K562 (cell line): ENCODE measurements at regions not wholly inside any gene's neighbourhood (a gene's known extent, or its start where the extent isn't known, plus 50 kb on each side); places are given as distances from the start of the nearest gene placed in this dataset.

Experiments used
- ATAC-seq: fragments of 200-7000 bp; cut with Tn5 transposase; 3 replicates; pipeline ENCODE4 v1.9.1; 2020; ENCODE audit warnings: moderate library complexity
- BruUV-seq: library from RNA; stranded (reverse); fragments of 400-500 nt; replicated peaks from 2 replicates; lab custom pipeline; 2021; lab: Mats Ljungman, UMichigan
- CTCF ChIA-PET: fragments of 300-600 bp; formaldehyde crosslinking; extraction: SDS; loops from one replicate; lab custom pipeline; 2021; ENCODE audit warnings: low intra/inter-chr PET ratio; lab: Yijun Ruan, JAX
- POLR2A ChIA-PET: fragments of 300-600, 350-650 bp; sonication (Branson Sonifier 250); formaldehyde crosslinking; extraction: SDS; loops from one replicate; lab custom pipeline; 2021; ENCODE audit warnings: antibody characterized with exemption, inconsistent platforms; lab: Yijun Ruan, JAX
- DNase-seq, 4 experiments: peaks; one replicate each; pipeline versions ENCODE4 v3.0.0 to v3.0.0-alpha.2; 2011 to 2018; ENCODE audit warnings: low spot score in 3 of 4, mixed read lengths in 3 of 4; ENCODE audit errors: extremely low read depth in 1 of 4
- FAIRE-seq: peaks from 2 replicates; lab custom pipeline; 2011; peaks lifted over from hg19 to GRCh38; lab: Jason Lieb, UNC
- H2AFZ ChIP-seq: 2 replicates; pipeline ENCODE4 v1.6.0; 2011; ENCODE audit warnings: low read depth, low read length, control low read depth, inconsistent platforms
- H3K27ac ChIP-seq: fragments of 200-600 bp; 3 replicates; pipeline ENCODE4 v1.8.0; 2011; ENCODE audit warnings: low read depth, mild to moderate bottlenecking, control low read depth, inconsistent platforms, low read length, moderate library complexity, mixed read lengths; ENCODE audit errors: extremely low read depth
- H3K27me3 ChIP-seq, 2 experiments: fragments of 300-600 bp in 1 of 2; 2 replicates in 1 of 2; 3 replicates in 1 of 2; pipeline versions ENCODE4 v1.6.0 to v1.8.0; 2011; ENCODE audit warnings: inconsistent platforms in 2 of 2, low read length in 2 of 2, mild to moderate bottlenecking in 1 of 2, mixed read lengths in 1 of 2, moderate library complexity in 1 of 2; ENCODE audit not compliant: control insufficient read depth in 2 of 2, insufficient read depth in 2 of 2
- H3K36me3 ChIP-seq: fragments of 300-600 bp; 3 replicates; pipeline ENCODE4 v1.8.0; 2011; ENCODE audit warnings: mild to moderate bottlenecking, low read length, inconsistent platforms; ENCODE audit not compliant: control insufficient read depth, insufficient read depth
- H3K4me1 ChIP-seq, 2 experiments: fragments of 200-600 bp in 1 of 2; replicated peaks in 1 of 2; 2 replicates in 1 of 2; 3 replicates in 1 of 2; pipeline versions ENCODE4 v1.5.1 to v1.8.0; 2011; ENCODE audit warnings: inconsistent platforms in 2 of 2, low read length in 2 of 2, mild to moderate bottlenecking in 1 of 2, mixed read lengths in 1 of 2, moderate library complexity in 1 of 2; ENCODE audit not compliant: control insufficient read depth in 2 of 2, insufficient read depth in 2 of 2
- H3K4me2 ChIP-seq: 2 replicates; pipeline ENCODE4 v1.6.1; 2011; ENCODE audit warnings: low read length, control low read depth, inconsistent platforms, mixed read lengths; ENCODE audit not compliant: insufficient read depth
- H3K4me3 ChIP-seq: fragments of 200-600 bp; sonication (generic), shearing (Covaris generic); 2 replicates; pipeline ENCODE4 v1.5.1; 2016; ENCODE audit warnings: control low read depth, inconsistent platforms
- H3K79me2 ChIP-seq: fragments of 200-600 bp; 3 replicates; pipeline ENCODE4 v1.8.0; 2011; ENCODE audit warnings: low read length, inconsistent platforms; ENCODE audit not compliant: control insufficient read depth, insufficient read depth
- H3K9ac ChIP-seq, 2 experiments: 2 replicates each; pipeline versions ENCODE4 v1.6.0 to v1.6.1; 2011; ENCODE audit warnings: low read depth in 2 of 2, low read length in 2 of 2, control low read depth in 1 of 2, inconsistent platforms in 1 of 2, mild to moderate bottlenecking in 1 of 2, mixed read lengths in 1 of 2; ENCODE audit not compliant: insufficient read depth in 1 of 2
- H3K9me1 ChIP-seq: one replicate; pipeline ENCODE4 v1.6.0; 2011; ENCODE audit warnings: inconsistent platforms, mild to moderate bottlenecking, low read length, moderate library complexity; ENCODE audit not compliant: control insufficient read depth, insufficient read depth
- H3K9me3 ChIP-seq: replicated peaks from 2 replicates; pipeline ENCODE4 v1.5.1; 2011; ENCODE audit warnings: low read depth, low read length, inconsistent platforms; ENCODE audit not compliant: control insufficient read depth, insufficient read depth
- H4K20me1 ChIP-seq: replicated peaks from 2 replicates; pipeline ENCODE4 v1.6.1; 2011; ENCODE audit warnings: low read length, inconsistent platforms, mixed read lengths; ENCODE audit not compliant: control insufficient read depth, insufficient read depth
- BRCA1 ChIP-seq, 2 experiments: fragments of 450-650 bp in 1 of 2; sonication (generic) in 1 of 2; formaldehyde crosslinking in 1 of 2; IDR thresholded peaks; 2 replicates each; pipeline versions ENCODE4 v1.5.0 to v1.6.1; 2017 to 2020; ENCODE audit warnings: mild to moderate bottlenecking in 1 of 2, missing genetic modification reagents in 1 of 2
- DDX20 ChIP-seq: fragments of 450-650 bp; IDR thresholded peaks from 2 replicates; pipeline ENCODE4 v1.6.1; 2016; ENCODE audit warnings: missing genetic modification characterization, low read depth, mild to moderate bottlenecking, missing compliant biosample characterization, moderate library complexity
- POLR2A ChIP-seq: fragments of 450-650 bp; conservative IDR thresholded peaks from 2 replicates; pipeline ENCODE4 v1.6.1; 2016
- SMARCC2 ChIP-seq: fragments of 450-650 bp; IDR thresholded peaks from 2 replicates; pipeline ENCODE4 v1.6.1; 2017; ENCODE audit warnings: antibody characterized with exemption, moderate library complexity, mild to moderate bottlenecking, low read depth
- ZC3H8 ChIP-seq: fragments of 450-650 bp; IDR thresholded peaks from 2 replicates; pipeline ENCODE4 v1.6.1; 2017
- ZNF121 ChIP-seq: sonication (generic); formaldehyde crosslinking; conservative IDR thresholded peaks from 2 replicates; pipeline ENCODE4 v1.8.0; 2022; ENCODE audit warnings: missing genetic modification reagents
- WGBS: fragments of 100-300 bp; shearing (Covaris generic); methylation state at CpG from one replicate; pipeline ENCODE4 v1.1.6; 2016; ENCODE audit warnings: low coverage, mixed read lengths; ENCODE audit not compliant: insufficient coverage; ENCODE audit errors: missing lambda C conversion rate; 5-methylcytosine and 5-hydroxymethylcytosine counted together
- in situ Hi-C: fragments of 300-500 bp; cut with MboI; formaldehyde crosslinking; loops from 4 replicates; pipeline ENCODE4 v1.15.0; 2018; ENCODE audit warnings: inconsistent platforms, mixed read lengths
- intact Hi-C: fragments of 100-400 bp; cut with micrococcal nuclease; formaldehyde crosslinking; loops from 2 replicates; pipeline ENCODE4 v1.14.2; 2022

GRCh38 chr9:90408659-90409058 is 234.0 kb downstream of the DIRAS2 start:
- FAIRE-seq, result no peak

GRCh38 chr9:90419221-90419851 is 223.3 kb downstream of the DIRAS2 start:
- intact Hi-C loops (no loop called here), in situ Hi-C loops (no loop called here)
- no TSS peak for BruUV-seq
- TF ChIP-seq ZNF121 (CRISPR knock-in tag), result no peak
- TF ChIP-seq SMARCC2, result no peak
- H3K9me3 ChIP-seq, result no peaks in the 10 kb centered on the region
- no peaks in the 10 kb centered on the region for H4K20me1 ChIP-seq
- 0% methylated on average over 4 of the region's 4 CpGs for WGBS
- ChIA-PET CTCF (no interaction called here), POLR2A (no interaction called here)
- no peak overlapping the region for H3K4me2 ChIP-seq
- H3K27ac ChIP-seq, result no peak overlapping the region
- no peaks in the 10 kb centered on the region for H3K9me1 ChIP-seq
- H3K9ac ChIP-seq, result no peak overlapping the region
- H3K4me1 ChIP-seq, result no peaks in the 10 kb centered on the region
- no peak overlapping the region for H3K4me3 ChIP-seq
- no peaks in the 10 kb centered on the region for H3K79me2 ChIP-seq
- no peak overlapping the region for H2AFZ ChIP-seq
- no peaks in the 10 kb centered on the region for H3K36me3 ChIP-seq
- DNase-seq, result no peak
- H3K27me3 ChIP-seq, result no peaks in the 10 kb centered on the region
- no peak for FAIRE-seq
- ATAC-seq, result no peak

More at GRCh38 chr9:90408659-90409058, 234.0 kb downstream of the DIRAS2 start:
- ChIA-PET POLR2A (no interaction called here), CTCF (no interaction called here)
- no peak overlapping the region for H3K9ac ChIP-seq
- 0% methylated on average over 3 of the region's 3 CpGs for WGBS
- no peak overlapping the region for H3K4me2 ChIP-seq
- no peaks in the 10 kb centered on the region for H4K20me1 ChIP-seq
- no peaks in the 10 kb centered on the region for H3K79me2 ChIP-seq
- no peak for DNase-seq
- no peaks in the 10 kb centered on the region for H3K36me3 ChIP-seq
- in situ Hi-C loops (no loop called here), intact Hi-C loops (no loop called here)
- H3K27ac ChIP-seq, result no peak overlapping the region
- ATAC-seq, result no peak
- no TSS peak for BruUV-seq
- H3K9me1 ChIP-seq, result no peaks in the 10 kb centered on the region
- H2AFZ ChIP-seq, result no peak overlapping the region
- TF ChIP-seq DDX20 (tag) (no peak), BRCA1 (IDR thresholded peaks at IDR 0.05) (no peak), BRCA1 (CRISPR knock-in tag; IDR thresholded peaks at IDR 0.05) (no peak), POLR2A (no peak), ZC3H8 (no peak)
- no peaks in the 10 kb centered on the region for H3K4me1 ChIP-seq
- no peaks in the 10 kb centered on the region for H3K9me3 ChIP-seq
- no peaks in the 10 kb centered on the region for H3K27me3 ChIP-seq
- no peak overlapping the region for H3K4me3 ChIP-seq
